PC-9 (cell line): ENCODE measurements at regions not wholly inside any gene's neighbourhood (a gene's known extent, or its start where the extent isn't known, plus 50 kb on each side); places are given as distances from the start of the nearest gene placed in this dataset.

Experiments
- BruUV-seq: library from RNA; stranded (reverse); fragments of 400-500 nt; replicated peaks from 2 replicates; lab custom pipeline; 2021; lab: Mats Ljungman, UMichigan
- CTCF ChIA-PET: fragments of 300-600 bp; sonication (Branson Sonifier 250); formaldehyde crosslinking; loops from one replicate; lab custom pipeline; 2022; ENCODE audit warnings: antibody characterized with exemption; lab: Charles Lee
- POLR2A ChIA-PET: fragments of 300-600 bp; sonication (Branson Sonifier 250); formaldehyde crosslinking; loops from one replicate; lab custom pipeline; 2022; ENCODE audit warnings: antibody characterized with exemption; ENCODE audit not compliant: unreplicated experiment; lab: Charles Lee
- DNase-seq, 2 experiments: peaks; one replicate each; pipeline versions ENCODE4 v3.0.0 to v3.0.0-alpha.2; 2015 to 2022; ENCODE audit warnings: mixed read lengths in 1 of 2
- H2AFZ ChIP-seq: fragments of 200-600 bp; sonication (generic); 2 replicates; pipeline ENCODE4 v1.8.1; 2017; ENCODE audit warnings: antibody characterized with exemption
- H3F3A ChIP-seq: fragments of 200-600 bp; sonication (generic); 2 replicates; pipeline ENCODE4 v1.8.1; 2017; ENCODE audit warnings: antibody characterized with exemption, mild to moderate bottlenecking, low read depth; ENCODE audit not compliant: insufficient read depth
- H3K27ac ChIP-seq: fragments of 200-600 bp; sonication (generic); 2 replicates; pipeline ENCODE4 v1.6.1; 2016; ENCODE audit warnings: mixed run types
- H3K27me3 ChIP-seq: fragments of 200-600 bp; sonication (generic); 2 replicates; pipeline ENCODE4 v1.6.1; 2016; ENCODE audit warnings: low read depth, mixed run types; ENCODE audit not compliant: insufficient read depth
- H3K36me3 ChIP-seq: fragments of 200-600 bp; sonication (generic); 2 replicates; pipeline ENCODE4 v1.6.1; 2016; ENCODE audit warnings: low read depth, mixed run types
- H3K4me1 ChIP-seq: fragments of 200-600 bp; sonication (generic); replicated peaks from 2 replicates; pipeline ENCODE4 v1.6.1; 2016; ENCODE audit warnings: mixed run types; ENCODE audit not compliant: insufficient read depth
- H3K4me2 ChIP-seq: fragments of 200-600 bp; sonication (generic); 2 replicates; pipeline ENCODE4 v1.6.1; 2017; ENCODE audit warnings: mixed run types
- H3K4me3 ChIP-seq: fragments of 200-600 bp; sonication (generic); 2 replicates; pipeline ENCODE4 v1.6.1; 2016; ENCODE audit warnings: mixed run types
- H3K79me2 ChIP-seq: fragments of 200-600 bp; sonication (generic); 2 replicates; pipeline ENCODE4 v1.6.1; 2017; ENCODE audit warnings: low read depth, mixed run types
- H3K9me2 ChIP-seq: fragments of 200-600 bp; sonication (generic); 2 replicates; pipeline ENCODE4 v1.8.1; 2017; ENCODE audit warnings: mild to moderate bottlenecking; ENCODE audit not compliant: insufficient read depth
- H3K9me3 ChIP-seq: fragments of 200-600 bp; sonication (generic); 2 replicates; pipeline ENCODE4 v1.8.1; 2016; ENCODE audit warnings: low read depth; ENCODE audit not compliant: insufficient read depth
- H4K20me1 ChIP-seq: fragments of 200-600 bp; sonication (generic); 2 replicates; pipeline ENCODE4 v1.8.1; 2017; ENCODE audit not compliant: insufficient read depth
- CTCF ChIP-seq: fragments of 200-600 bp; sonication (generic); conservative IDR thresholded peaks from 2 replicates; pipeline ENCODE4 v1.6.1; 2017; ENCODE audit warnings: mixed run types, antibody characterized with exemption, mild to moderate bottlenecking, moderate library complexity
- EZH2 ChIP-seq: fragments of 200-600 bp; sonication (generic); IDR thresholded peaks from 2 replicates; pipeline ENCODE4 v1.8.0; 2017; ENCODE audit warnings: antibody characterized with exemption, low read depth
- intact Hi-C: fragments of 100-400 bp; cut with micrococcal nuclease; formaldehyde crosslinking; loops from one replicate; pipeline ENCODE4 v1.10.0; 2022; ENCODE audit not compliant: unreplicated experiment

DNA sequence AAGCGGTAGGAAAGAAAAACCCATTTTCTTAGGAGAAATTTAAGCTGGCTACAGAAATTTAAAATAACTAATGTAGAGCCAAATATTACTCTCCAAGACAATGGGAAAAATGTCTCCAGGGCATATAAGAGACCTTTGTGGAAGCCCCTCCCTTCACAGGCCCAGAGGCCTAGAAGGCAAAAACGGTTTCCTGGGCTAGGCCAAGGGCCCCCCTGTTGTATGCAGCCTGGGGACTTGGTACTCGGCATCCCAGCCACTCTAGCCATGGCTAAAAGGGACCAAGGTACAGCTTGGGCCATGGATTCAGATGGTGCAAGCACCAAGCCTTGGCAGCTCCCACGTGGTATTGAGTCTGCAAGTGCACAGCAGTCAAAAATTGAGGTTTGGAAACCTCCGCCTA is 90.1 kb downstream of the CGGBP1 start:
- Histone ChIP-seq H3K4me2 (no peak overlapping the region), H3K4me1 (no peaks in the 10 kb centered on the region), H3K36me3 (no peaks in the 10 kb centered on the region), H3K9me3 (no peaks in the 10 kb centered on the region), H3K9me2 (no peaks in the 10 kb centered on the region), H2AFZ (no peak overlapping the region), H3K27me3 (no peaks in the 10 kb centered on the region), H3K4me3 (no peak overlapping the region), H4K20me1 (no peaks in the 10 kb centered on the region), H3K27ac (no peak overlapping the region), H3F3A (no peaks in the 10 kb centered on the region), H3K79me2 (no peaks in the 10 kb centered on the region)
- DNase-seq = no peak
- POLR2A ChIA-PET = no interaction called here
- intact Hi-C loops = no loop called here
- CTCF ChIA-PET = no interaction called here
- no TSS peak for BruUV-seq
- TF ChIP-seq CTCF (no peak), EZH2 (no peak)

DNA sequence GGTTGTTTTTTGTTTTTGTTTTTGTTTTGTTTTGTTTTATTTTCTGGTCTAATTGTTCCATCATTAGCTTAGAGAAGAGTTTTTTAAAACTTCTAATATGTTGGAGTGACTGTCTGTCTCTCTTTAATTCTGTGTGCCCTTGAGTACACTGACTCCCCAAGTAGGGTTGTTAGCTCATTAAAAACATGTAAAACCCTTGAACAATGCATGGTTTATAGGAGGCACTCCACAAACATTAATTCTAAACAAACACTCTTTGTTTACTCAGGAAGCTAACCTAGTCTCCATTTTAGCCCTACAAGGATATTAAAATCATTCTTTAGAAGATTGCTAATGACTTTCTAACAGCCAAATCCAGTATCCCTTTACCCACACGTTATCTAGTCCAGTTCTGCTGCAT is 100.5 kb downstream of the CGGBP1 start:
- Histone ChIP-seq H3K27me3 (no peaks in the 10 kb centered on the region), H3F3A (no peaks in the 10 kb centered on the region), H3K4me2 (no peak overlapping the region), H3K27ac (no peak overlapping the region), H2AFZ (no peak overlapping the region), H3K4me3 (no peak overlapping the region), H3K9me2 (no peaks in the 10 kb centered on the region), H3K79me2 (no peaks in the 10 kb centered on the region), H4K20me1 (no peaks in the 10 kb centered on the region), H3K9me3 (no peaks in the 10 kb centered on the region), H3K4me1 (no peaks in the 10 kb centered on the region), H3K36me3 (no peaks in the 10 kb centered on the region)
- ChIA-PET CTCF (no interaction called here), POLR2A (interaction anchor here (0.6 kb wide), 1 partner anchor 57 kb away, joined by 3 read pairs; no protein-coding TSS in a partner anchor)
- intact Hi-C loops = no loop called here
- no TSS peak for BruUV-seq
- no peak for DNase-seq
- TF ChIP-seq CTCF (no peak), EZH2 (no peak)

DNA sequence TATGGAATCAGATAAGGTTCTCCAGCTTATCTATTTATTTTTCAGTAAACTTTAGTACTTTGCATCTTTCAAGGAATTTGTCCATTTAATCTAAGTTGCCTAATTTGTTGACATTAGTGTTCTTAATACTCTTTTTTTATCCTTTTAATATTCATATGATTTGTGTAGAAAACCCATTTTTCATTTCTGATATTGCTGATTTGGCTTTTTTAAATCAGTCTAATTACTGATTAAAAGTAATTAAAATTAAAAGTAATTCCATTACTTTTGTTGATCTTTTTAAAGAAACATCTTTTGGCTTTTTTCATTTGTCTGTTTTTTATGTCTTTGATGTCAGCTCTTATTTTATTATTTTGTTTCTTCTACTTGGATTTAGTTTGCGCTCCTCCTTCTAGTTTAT is 101.2 kb downstream of the CGGBP1 start:
- Histone ChIP-seq H3K79me2 (no peaks in the 10 kb centered on the region), H3K4me1 (no peaks in the 10 kb centered on the region), H3K9me2 (no peaks in the 10 kb centered on the region), H3K4me2 (no peak overlapping the region), H3K27ac (no peak overlapping the region), H3K27me3 (no peaks in the 10 kb centered on the region), H3K9me3 (no peaks in the 10 kb centered on the region), H3K36me3 (no peaks in the 10 kb centered on the region), H3F3A (no peaks in the 10 kb centered on the region), H2AFZ (0 out of 2 replicates have a peak overlapping the region, but pooled peaks have one; percentile 12), H4K20me1 (no peaks in the 10 kb centered on the region), H3K4me3 (no peak overlapping the region)
- no TSS peak for BruUV-seq
- POLR2A ChIA-PET = no interaction called here
- DNase-seq = no peak
- TF ChIP-seq CTCF (no peak), EZH2 (no peak)
- intact Hi-C loops = no loop called here
- CTCF ChIA-PET = no interaction called here
